AG04450 (cell line): ENCODE measurements at regions not wholly inside any gene's neighbourhood (a gene's known extent, or its start where the extent isn't known, plus 50 kb on each side); places are given as distances from the start of the nearest gene placed in this dataset.

ENCODE experiments used
- CTCF ChIA-PET: fragments of 300-600, 350-600 bp; formaldehyde crosslinking; extraction: SDS; loops from one replicate; lab custom pipeline; 2022; ENCODE audit warnings: antibody characterized with exemption, inconsistent platforms; lab: Charles Lee
- POLR2A ChIA-PET: fragments of 350-600 bp; formaldehyde crosslinking; extraction: SDS; loops from one replicate; lab custom pipeline; 2021; ENCODE audit warnings: antibody characterized with exemption, inconsistent platforms; lab: Yijun Ruan, JAX
- DNase-seq: peaks from one replicate; pipeline ENCODE4 v3.0.0-alpha.2; 2011; ENCODE audit warnings: low read depth, low spot score
- H3K27ac ChIP-seq: one replicate; pipeline ENCODE4 v1.5.1; 2012; ENCODE audit warnings: low read depth, low read length, control low read depth
- H3K27me3 ChIP-seq: one replicate; pipeline ENCODE4 v1.6.0; 2012; ENCODE audit warnings: low read length; ENCODE audit not compliant: control insufficient read depth, insufficient read depth
- H3K4me3 ChIP-seq: 2 replicates; pipeline ENCODE4 v1.5.1; 2011; ENCODE audit warnings: mild to moderate bottlenecking, low read depth, low read length, control low read depth
- H3K9me3 ChIP-seq: 2 replicates; pipeline ENCODE4 v1.5.1; 2012; ENCODE audit warnings: low read length; ENCODE audit not compliant: control insufficient read depth, insufficient read depth
- CTCF ChIP-seq: IDR thresholded peaks from 2 replicates; pipeline ENCODE4 v1.5.1; 2011; ENCODE audit warnings: low read depth, low read length, control low read depth, inconsistent platforms

GRCh38 chr6:105881608-105882007 lies 204.5 kb upstream of the PRDM1 start:
- Histone ChIP-seq H3K27ac (no peak overlapping the region), H3K9me3 (no peaks in the 10 kb centered on the region), H3K4me3 (no peak overlapping the region), H3K27me3 (no peaks in the 10 kb centered on the region)
- DNase-seq = no peak
- POLR2A ChIA-PET = interaction anchor here (0.5 kb wide), 1 partner anchor 46 kb away, joined by 4 read pairs; no protein-coding TSS in a partner anchor
- TF ChIP-seq CTCF = no peak
- CTCF ChIA-PET = interaction anchor here (2.1 kb wide), 1 partner anchor 342 kb away, joined by 11 read pairs; no protein-coding TSS in a partner anchor

- Histone ChIP-seq H3K9me3 (no peaks in the 10 kb centered on the region), H3K27me3 (no peaks in the 10 kb centered on the region), H3K4me3 (no peak overlapping the region), H3K27ac (no peak overlapping the region)
- DNase-seq = no peak
- CTCF ChIA-PET = no interaction called here
- no peak for TF ChIP-seq CTCF
- POLR2A ChIA-PET = no interaction called here
Measured at GRCh38 chr6:105880030-105880492, 206.1 kb upstream of the PRDM1 start.

GRCh38 chr6:105879146-105879545 lies 207.0 kb upstream of the PRDM1 start:
- no peak for DNase-seq
- no peak overlapping the region for H3K4me3 ChIP-seq
- H3K9me3 ChIP-seq = no peaks in the 10 kb centered on the region
- ChIA-PET POLR2A (no interaction called here), CTCF (no interaction called here)
- no peak overlapping the region for H3K27ac ChIP-seq
- H3K27me3 ChIP-seq = no peaks in the 10 kb centered on the region
- TF ChIP-seq CTCF = no peak

GRCh38 chr6:105875974-105876640 lies 210.0 kb upstream of the PRDM1 start:
- TF ChIP-seq CTCF = no peak
- CTCF ChIA-PET = no interaction called here
- no peaks in the 10 kb centered on the region for H3K27me3 ChIP-seq
- H3K4me3 ChIP-seq = no peak overlapping the region
- POLR2A ChIA-PET = no interaction called here
- no peak for DNase-seq
- no peaks in the 10 kb centered on the region for H3K9me3 ChIP-seq
- H3K27ac ChIP-seq = no peak overlapping the region

DNA sequence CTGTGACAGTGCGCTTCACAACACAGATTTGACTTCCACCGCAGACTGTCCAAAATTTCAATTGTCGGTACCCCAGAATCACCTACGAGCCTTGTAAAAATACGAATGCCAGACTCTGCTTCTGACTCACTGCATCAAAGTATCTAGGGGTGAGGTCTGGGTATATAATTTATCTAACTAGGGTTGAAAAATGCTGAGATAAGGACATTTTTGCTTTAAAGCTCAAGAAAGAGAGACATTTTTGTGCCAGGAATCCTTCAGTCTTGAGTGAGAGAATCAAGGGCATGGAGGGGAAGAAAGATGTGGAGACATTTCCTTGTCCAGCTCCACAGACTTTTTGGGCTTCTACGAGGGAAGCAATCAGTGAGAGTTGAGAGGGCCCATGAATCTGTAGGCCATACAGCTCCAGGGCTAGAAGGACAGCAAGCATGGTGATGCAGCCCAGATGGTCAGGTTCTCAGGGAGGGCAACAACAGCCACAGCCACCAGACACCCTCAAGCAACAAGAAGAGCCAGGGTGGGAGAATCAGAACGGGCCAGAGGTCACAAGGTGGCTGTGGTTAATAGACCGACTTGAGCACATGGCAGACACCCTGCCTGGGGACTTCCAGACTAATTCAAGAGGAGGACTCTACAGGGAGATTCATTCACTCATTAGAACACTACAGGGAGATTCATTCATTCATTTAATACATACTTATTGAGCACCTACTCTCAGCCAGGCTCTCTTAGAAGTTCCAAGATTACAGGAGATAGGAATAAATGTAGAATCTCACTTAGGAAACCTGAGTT lies 211.1 kb upstream of the PRDM1 start:
- no peaks in the 10 kb centered on the region for H3K9me3 ChIP-seq
- no peaks in the 10 kb centered on the region for H3K27me3 ChIP-seq
- ChIA-PET POLR2A (no interaction called here), CTCF (interaction anchor here (0.6 kb wide), 1 partner anchor 797 kb away, joined by 3 read pairs; no protein-coding TSS in a partner anchor)
- DNase-seq = no peak
- H3K4me3 ChIP-seq = no peak overlapping the region
- no peak for TF ChIP-seq CTCF
- H3K27ac ChIP-seq = no peak overlapping the region
